Amygdala (tissue), 56 donors: ENCODE measurements at regions not wholly inside any gene's neighbourhood (a gene's known extent, or its start where the extent isn't known, plus 50 kb on each side); places are given as distances from the start of the nearest gene placed in this dataset.

Experiments used
- DNase-seq, 56 donors: peaks; one replicate each; lab custom pipeline; 2025; lab: John Stamatoyannopoulos, UW

GRCh38 chr2:59732871-59733566 lies 820.4 kb downstream of the BCL11A start:
- no peak for DNase-seq

DNA sequence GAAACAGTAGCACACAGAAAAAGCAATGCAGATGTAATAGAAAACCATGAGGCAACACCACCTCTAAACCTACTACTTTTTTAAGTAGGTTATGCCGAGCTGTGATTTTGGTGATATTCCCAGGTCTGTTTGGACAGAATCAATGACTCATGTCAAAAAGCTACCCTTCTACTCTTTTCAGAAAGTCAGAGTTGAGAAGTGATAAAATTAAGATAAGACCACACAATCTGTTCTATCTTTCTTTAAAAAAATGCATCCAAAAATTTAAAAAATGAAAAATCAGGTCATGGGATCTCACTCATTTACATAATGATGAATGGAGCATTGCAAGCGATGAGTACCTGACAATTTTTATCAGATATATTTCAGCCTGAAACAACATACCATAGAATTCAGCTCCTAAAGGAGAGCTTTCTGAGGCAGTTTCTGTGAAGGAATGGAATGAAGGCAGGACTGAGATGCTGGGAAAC lies 826.3 kb downstream of the BCL11A start:
- no peak for DNase-seq

DNA sequence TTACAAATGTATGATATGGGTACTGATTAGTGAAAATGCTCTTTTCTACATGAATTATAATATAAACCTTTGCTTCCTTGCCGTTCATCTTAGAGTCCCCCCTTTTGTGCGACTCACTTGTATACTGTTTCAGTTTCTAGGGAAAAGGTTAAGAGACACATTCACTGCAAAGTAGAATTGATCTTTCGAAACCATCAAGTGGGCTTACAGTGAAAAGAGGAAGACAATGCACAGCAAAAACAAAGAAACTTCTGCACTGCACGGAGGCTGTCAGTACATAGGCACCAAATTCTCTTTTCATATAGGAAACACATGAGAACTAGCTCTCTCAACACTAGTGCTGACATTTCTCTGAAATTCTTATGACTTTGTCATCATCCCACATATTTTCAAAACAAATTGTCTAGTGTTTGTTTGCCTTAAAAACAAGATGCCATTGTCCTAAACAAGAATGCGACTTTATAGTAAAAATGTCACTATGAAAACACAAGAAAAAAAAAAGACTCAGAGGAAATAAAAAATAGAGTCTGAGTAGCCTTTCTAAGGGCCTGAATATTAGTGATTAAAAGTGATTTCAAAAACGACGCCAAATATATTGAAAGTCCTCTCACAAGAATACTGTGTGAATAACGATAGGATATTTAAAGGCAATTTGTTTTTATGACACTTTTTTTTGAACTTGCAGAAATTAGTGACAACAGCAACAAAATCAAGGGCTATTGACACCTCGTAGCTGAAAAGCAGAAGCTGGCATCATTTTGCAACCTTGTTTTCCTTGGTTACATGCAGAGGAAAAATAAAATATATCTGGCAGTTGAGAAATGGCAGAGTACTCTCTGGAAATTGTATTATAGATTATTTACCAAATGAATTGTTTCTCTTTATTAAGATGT lies 827.0 kb downstream of the BCL11A start:
- no peak for DNase-seq

GRCh38 chr2:59724746-59725145 lies 828.7 kb downstream of the BCL11A start:
- no peak for DNase-seq

- no peak for DNase-seq
Measured at GRCh38 chr2:59720296-59720866, 833.1 kb downstream of the BCL11A start.

DNA sequence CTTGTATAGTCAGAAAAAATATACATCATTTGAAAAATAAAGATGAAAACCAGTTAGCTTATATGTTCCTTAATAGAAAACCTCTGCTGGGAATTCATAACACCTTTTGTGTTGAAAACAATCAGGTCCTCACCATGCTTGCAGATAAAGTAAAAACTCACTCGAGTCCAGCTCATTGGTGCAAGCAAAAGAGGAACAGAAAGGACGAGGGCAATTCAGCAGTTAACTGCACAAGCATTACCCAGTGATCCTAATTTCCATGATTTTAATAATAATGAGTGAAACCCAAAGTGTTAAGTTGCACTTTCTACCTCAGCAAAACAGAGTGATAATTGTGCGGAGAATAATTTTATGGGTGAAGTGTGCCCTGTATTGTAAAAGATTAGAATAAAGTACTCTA lies 839.9 kb downstream of the BCL11A start:
- no peak for DNase-seq

GRCh38 chr2:59711121-59711520 lies 842.3 kb downstream of the BCL11A start:
- DNase-seq: no peak

DNA sequence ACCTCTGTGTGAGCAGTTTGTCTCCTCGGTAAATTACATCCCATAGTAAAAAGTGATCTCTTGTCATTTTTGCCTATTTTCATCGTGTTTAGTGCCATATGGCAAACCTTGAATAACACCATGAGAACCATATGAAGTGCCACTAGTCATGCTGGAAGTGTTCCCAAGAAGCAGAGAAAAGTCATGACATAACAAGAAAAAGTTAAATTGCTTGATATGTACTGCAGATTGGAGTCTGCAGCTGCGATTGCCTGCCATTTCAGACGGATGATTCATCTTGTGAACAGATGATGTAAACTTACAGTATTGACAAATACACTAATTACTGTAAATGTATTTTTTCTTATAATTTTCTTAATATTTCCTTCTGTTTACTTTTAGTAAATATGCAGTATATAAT lies 846.7 kb downstream of the BCL11A start:
- no peak for DNase-seq

GRCh38 chr2:59703796-59704195 lies 849.7 kb downstream of the BCL11A start:
- no peak for DNase-seq

GRCh38 chr2:59702026-59702425 lies 851.4 kb downstream of the BCL11A start:
- DNase-seq: no peak

- DNase-seq: no peak
Measured at GRCh38 chr2:59701271-59701994, 852.0 kb downstream of the BCL11A start.

- DNase-seq: no peak
Measured at GRCh38 chr2:59694176-59694575, 859.3 kb downstream of the BCL11A start.

DNA sequence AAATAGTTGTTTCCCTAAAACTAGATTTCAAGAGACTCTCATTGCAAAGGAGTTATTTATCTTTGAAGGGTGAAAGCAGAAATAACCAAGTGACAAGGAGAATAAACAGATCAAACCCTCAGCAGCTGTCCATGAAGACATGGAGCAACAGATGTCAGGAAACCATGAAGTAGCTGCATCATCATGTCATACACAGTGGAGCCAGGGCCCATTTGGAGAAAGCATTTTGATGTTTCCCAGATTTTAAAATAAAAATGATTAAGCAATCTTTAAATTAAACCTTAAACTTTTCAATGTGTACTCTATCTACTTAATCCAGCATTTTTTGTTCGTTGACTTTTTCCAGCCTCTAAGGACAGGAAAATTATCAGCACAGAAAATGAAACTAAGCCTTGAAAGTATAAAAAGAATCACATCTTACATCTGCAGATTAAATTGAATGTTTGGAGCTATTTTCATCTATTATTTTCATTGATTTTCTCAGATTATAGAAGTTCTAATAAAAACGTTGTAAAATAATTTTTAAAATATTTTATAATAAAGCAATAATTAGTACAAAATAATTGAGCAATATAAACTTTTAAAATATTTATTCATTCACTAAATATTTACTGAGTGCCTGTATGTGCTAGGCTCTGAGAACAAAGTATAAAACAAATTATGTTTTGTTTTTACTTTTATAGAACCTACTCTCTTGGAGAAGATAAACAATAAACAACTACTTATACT lies 860.1 kb downstream of the BCL11A start:
- DNase-seq: no peak

DNA sequence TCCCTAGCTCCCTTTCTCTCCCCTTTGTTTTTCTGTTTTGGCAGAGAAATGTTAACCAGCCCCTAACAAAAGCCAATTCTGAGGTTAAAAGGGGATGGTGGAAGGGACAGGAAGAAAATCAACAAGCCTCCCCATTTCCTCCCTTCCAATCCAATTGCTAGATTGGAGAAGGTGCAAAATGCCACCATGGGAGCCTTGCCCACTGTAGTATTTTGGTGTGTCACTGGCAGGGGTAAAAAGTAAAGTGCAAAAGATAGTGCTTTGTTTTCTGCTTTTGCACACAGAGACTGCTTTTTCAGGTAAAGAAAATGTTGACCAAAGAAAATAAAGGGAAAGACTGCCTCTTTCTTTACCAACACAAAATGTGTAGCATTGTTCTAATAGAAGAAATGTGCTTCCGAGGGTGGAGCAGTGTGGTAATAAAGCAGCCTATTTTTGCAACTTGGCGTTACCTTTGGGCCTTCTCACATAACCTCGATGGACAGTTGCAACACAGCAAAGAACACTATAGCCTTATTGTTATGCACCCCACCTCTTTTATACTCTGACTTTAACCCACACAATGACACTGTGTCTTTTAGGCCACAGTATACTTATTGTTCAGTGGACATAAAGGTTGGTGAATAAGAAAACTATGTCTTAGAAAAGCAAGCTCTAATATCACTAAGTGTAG lies 861.8 kb downstream of the BCL11A start:
- no peak for DNase-seq

- DNase-seq: no peak
Measured at GRCh38 chr2:59690849-59691248, 862.6 kb downstream of the BCL11A start.

- no peak for DNase-seq
Measured at GRCh38 chr2:59684771-59685166, 868.7 kb downstream of the BCL11A start.

DNA sequence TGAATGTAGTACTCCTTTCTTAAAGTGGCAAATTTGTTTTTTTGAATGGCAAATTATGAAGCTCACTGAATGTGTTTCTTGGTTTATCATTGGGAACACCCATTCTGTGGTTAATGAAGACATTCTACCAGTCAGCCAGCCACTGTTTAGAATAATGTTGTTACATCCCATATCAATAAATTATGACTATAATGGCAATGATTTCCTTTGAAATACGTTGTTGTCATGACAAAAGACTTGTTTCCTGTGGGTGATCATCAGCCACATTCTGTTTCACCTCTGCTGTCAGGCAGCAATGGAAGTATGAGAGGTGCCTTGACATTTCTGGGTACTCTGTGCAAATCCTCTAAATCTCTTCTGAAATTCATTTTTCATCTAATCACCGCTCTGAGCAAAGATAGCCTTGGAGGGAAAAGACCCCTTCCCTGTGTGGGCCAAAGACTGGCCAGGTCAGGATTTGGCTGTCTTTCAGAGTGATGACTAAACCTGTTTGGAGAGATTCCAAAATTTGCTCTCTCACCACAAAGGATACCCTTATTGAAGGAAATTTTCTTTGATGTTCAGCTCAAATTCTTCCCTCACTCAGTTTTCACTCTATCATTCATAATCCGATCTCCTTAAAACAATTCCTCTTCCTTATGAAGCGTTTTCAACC lies 869.2 kb downstream of the BCL11A start:
- DNase-seq: no peak

GRCh38 chr2:59680863-59681262 lies 872.6 kb downstream of the BCL11A start:
- DNase-seq: no peak

DNA sequence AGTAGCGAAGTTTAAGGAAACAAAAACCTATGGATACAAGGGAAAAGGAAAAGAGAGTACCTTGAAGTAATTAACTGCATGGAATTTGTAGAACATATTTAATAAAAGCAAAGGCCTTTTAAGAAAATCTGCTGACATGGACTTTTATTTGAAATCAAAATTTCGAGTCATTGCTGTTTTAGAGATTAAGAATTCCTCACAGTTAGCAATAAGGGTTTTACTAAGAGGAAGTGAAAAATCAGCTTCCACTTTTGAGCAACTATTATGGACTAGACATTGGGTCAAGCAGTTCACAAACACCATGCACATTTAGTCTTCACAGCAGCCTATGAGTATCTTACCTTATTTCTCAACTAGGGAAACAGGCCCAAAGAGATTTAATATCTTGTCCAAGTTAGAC lies 876.3 kb downstream of the BCL11A start:
- DNase-seq: no peak
